HG03135 (cell line): ENCODE measurements at regions not wholly inside any gene's neighbourhood (a gene's known extent, or its start where the extent isn't known, plus 50 kb on each side); places are given as distances from the start of the nearest gene placed in this dataset.
"Not testable (repeated sequence)": the region's sequence is repeated elsewhere in the genome, so short reads cannot be mapped to it uniquely, and the experiment has no call there.

Experiments
- ATAC-seq: cut with Tn5 transposase; IDR thresholded peaks from one replicate; pipeline ENCODE4 v1.9.1; 2021; ENCODE audit warnings: mild to moderate bottlenecking, moderate library complexity; ENCODE audit not compliant: unreplicated experiment

DNA sequence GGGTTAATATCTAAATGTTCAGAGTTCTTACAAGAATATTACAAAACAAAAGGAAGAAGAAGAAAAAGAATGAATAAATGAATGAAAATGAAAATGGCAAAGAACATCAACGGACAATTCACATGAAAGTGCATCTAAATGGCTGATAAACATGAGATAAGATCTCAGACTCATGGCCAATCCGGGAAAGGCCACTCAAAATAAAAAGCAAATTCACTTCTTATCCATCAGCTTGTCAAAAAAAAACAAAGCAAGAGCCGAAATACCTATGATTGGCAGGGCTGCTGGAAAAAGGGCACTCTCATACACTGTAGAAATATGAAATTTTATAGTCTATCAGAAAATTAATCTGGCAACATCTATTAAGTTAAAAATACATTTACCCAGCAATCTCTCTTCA is 103.6 kb upstream of the EDEM3 start:
- no peak for ATAC-seq

DNA sequence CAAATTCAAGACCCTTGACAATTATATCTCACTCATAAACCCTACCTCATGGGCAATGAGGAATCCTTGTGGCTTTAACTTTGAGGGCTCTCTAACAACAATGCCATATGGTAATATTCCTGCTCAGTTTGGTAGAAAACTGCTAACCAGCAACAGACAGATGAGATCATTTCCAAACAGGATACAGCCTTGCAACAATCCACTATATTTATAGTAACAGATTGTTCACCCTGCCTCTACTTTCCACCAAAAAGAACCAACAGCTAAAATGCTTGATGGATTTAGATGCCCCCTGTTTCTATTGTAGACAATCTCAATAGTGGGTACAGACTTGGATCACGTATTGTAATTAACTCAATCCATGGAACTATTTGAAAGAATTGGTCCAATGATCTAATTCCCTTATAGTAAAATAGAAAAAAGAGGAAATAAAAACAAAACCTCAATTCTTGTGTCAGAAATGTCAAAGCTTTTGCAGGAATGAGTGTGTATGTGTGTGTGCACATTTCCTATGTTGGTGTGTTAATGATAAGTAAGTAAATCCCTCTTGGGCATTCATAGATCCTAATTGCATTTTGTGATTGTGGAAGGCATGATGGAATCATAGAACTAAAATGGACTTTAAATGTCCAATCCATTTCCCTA is 100.0 kb upstream of the EDEM3 start:
- no peak for ATAC-seq

DNA sequence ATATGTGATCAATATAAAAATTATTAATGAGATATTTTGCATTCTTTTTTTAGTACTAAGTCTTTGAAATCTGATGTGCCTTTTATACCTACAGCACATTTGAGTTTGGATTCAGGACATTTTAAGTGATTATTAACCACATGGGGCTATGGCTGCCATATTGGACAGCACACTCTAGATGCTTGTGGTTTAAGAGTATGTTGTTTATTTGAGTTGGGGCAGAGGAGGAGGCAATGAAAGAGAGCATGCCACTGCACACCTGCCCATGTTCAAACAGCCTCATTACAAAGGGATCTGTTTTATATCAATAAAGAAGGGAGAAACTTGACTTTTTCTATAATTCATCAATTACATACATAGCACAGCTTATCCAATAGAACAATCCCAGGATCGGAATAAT is 99.4 kb upstream of the EDEM3 start:
- ATAC-seq: no peak

DNA sequence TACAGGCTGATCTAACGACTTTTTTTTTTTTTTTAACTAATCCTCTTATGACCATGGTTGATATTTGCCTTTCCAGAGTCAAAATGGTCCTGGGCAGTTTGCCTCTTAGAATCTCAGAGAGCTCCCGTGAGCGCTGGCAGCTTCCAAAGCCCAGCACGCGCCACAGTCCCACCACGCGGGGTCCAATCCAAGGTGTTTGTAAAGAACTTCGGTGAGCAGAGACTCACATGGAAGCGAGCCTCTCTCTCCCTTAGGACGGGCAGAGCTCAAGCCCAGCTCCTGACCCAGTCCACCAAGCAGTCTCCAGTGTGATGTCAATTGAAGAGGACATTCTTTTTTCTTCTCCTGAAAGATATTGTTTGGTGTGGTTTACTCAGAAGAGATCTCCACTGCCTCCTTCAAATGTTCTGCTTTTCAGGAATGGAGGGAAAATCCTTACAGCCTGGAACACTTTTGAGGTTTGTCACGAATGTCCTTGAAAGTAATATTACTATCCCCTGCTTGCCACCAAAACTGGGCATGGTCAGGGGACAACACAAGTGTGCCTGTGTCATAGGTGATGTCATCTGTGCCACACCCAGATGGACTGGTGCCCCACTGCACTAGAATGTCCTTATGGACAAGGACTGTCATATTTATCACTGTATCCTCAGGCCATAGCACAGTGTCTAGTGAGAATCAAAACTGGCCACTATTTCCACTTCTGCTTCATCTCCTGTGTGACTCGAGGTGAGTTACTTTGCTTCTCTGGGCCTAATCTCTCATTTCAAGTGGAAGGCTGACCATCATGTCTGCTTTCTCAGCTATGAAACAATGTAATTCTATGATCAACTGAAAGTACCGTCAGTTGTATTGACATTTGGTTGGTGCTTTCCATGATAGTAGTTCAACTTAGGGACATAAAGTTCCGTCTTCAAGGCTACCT is 97.4 kb upstream of the EDEM3 start:
- ATAC-seq: no peak

DNA sequence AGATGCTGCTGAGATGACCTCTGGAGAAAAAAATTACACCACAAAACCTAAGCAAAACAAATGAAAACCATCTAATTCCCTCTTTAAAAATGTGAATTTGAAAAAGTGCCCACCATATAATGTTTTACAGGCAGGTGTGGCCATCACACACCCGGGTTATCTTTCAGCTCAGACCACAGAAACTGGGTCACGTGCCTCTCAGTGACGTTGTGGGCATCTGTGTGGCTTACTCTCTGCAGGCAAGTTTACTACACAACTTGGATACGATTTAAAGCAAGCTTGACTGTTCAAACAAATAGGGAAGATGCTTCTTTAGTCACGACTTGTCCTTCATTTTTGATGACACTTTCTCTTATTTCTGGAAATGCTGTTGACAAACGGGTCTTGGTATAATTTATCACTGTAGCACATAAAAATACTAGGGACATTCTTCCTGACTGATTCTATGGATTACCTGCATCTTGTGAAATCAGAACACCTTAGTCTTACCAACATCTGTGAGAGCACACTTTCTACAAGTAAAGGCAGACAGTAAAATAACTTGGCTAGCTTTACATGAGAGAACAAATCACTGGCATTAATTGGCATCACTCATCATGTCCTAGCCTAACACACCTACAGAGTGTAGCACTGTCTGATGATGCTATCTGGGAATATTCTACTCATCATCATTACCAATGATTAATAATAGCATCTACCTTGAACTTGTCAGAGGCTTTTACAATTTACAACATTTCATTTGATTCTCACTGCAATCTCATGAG is 89.3 kb upstream of the EDEM3 start:
- ATAC-seq: peak; percentile 100

DNA sequence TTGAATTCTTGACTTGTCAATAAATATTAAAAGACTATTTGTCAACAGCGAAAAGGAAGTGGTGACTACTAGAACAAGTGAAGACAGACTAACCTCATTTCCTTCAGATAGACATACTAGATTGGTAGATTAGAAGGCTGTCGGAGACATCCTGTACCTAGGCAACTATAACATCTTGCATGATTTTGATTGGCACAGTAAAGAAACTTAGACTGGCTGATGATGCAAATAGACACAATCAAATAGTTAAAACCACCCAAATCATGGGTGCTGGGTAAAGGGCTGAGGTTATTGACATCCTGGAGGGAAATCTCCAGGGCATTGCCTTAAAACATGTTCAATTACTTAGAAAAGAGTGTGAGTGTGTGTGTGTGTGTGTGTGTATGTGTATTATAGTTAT is 85.9 kb upstream of the EDEM3 start:
- no peak for ATAC-seq

DNA sequence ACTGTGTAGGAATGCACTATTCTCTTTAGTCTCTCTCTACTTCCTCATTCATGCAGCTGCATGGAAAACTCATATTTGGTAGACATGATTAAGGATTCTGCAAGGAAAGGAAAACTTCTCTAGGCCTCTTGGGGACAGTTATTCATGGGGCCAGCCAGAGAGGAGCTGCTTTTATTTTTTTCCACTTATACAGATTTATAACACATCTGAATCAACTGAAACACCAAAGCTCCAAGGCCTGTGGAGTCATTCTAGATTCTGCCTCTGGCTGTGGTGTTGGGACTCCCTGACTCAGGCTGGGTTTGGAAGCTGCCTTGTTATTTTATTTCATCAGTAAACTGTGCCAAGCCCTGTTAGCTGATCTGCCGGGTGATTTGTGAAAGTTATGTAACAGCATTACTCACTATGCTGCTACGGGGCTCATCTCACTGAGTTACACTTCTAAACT is 83.9 kb upstream of the EDEM3 start:
- no peak for ATAC-seq

DNA sequence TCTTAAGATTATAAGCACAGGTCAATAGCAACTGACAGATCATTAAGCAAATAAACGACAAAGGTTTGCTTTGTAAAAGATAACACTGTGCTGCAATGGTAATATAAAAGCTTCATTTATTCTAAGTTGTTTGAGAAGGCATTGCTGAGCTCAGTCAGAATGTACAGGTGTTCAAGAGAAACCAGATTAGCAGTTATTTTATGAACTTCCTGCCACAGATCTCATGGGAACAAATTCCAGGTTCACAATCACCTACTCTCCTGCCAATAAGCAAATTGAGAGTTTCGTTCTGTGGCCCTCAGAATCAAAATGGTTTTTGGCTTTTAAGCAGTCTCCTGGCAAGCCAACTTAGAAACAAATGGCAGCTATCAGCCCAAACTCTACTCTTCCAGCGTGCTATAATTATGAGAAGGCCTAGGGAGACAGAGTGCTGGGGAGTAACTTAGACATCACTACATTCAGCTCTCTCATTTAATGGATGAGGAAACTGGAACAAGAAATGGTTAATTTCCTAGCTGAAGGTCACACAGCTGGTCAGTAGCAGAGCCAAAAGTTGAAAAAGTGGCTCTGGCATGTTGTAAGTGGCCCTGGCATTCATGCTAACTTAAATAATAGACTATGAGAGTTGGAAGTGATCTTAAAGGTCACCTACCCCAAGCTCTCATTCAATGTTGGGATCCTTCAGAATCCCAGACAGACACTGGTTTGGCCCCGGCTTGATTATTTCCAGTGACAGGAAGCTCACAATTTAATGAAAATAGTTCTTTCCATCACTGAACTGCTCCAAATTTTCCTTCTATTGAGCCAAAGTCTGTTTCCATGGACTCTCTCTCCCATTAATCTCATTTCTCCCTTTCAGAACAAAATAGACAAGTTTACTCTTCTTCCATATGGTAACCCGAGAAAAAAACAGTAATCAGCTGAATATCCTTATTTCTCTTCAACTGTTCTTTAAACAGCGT is 82.6 kb upstream of the EDEM3 start:
- no peak for ATAC-seq

DNA sequence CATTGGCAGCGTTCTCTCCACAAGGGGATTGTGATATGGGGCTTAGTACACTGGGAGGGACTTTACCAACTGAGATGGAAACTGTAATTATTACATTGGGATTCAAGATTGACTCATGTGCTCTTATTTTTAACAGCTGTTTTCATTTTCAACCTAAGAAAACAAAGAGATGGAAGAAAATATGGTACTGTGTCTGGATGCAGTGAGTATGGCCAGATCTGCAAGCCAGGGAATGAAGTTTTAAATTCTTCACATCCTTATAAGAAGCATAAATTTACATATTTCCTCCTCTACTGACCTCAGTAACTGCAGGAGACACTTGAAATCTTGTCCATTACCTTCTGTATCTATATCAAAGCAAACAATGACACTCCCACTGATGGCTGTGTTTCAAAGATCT is 81.5 kb upstream of the EDEM3 start:
- no peak for ATAC-seq

DNA sequence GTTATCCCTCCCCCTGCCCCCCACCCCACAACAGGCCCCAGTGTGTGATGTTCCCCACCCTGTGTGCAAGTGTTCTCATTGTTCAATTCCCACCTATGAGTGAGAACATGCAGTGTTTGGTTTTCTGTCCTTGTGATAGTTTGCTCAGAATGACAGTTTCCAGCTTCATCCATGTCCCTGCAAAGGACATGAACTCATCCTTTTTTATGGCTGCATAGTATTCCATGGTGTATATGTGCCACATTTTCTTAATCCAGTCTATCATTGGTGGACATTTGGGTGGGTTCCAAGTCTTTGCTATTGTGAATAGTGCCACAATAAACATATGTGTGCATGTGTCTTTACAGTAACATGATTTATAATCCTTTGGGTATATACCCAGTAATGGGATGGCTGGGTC is 79.3 kb upstream of the EDEM3 start:
- ATAC-seq: not testable (repeated sequence)

DNA sequence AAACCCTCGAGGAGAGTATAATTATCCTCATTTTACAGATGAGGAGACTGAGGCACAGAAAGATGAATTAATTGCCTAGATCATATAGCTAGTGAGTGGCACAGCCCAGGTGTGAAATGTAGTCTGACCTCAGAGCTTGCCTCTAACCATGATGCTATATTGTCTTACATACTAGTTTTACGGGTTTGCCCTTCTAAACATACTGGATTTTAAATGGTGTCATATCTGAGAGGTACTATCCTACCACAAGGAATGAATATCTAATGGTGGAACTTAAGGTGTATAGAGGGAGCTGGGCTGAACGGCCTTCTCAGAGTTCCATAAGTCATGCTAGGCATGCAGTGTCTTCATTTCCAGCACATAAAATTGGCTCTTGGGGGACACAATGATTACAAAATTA is 77.9 kb upstream of the EDEM3 start:
- no peak for ATAC-seq

DNA sequence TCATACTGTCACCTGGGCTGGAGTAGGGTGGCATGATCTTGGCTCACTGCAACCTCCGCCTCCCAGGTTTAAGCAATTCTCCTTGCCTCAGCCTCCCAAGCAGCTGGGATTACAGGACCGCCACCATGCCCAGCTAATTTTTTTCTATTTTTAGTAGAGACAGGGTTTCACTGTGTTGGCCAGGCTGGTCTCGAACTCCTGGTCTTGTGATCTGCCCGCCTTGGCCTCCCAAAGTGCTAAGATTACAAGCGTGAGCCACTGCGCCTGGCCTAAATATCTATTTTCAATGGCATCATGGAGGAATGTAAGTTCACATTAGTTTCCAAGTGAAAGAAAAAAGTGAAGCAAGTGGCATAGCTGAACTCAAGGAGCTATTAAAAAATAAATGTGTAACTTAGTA is 74.8 kb upstream of the EDEM3 start:
- not testable (repeated sequence) for ATAC-seq

DNA sequence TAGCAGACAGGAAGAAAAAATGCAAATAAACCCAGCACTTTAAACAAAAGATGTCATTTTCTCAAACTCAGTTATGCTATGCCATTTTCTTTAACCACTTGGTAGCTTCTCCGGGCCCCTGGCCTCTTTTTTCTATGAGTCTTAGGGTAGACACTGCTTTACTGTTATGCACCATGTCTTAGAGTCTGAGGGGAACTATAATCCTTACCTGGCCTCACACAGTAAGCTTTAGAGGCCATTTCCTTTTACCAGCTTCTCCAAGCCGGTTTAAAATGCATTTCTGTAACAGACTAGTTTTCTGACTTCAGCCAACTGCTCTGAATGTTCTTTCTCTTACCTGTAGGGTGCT is 73.7 kb upstream of the EDEM3 start:
- no peak for ATAC-seq

DNA sequence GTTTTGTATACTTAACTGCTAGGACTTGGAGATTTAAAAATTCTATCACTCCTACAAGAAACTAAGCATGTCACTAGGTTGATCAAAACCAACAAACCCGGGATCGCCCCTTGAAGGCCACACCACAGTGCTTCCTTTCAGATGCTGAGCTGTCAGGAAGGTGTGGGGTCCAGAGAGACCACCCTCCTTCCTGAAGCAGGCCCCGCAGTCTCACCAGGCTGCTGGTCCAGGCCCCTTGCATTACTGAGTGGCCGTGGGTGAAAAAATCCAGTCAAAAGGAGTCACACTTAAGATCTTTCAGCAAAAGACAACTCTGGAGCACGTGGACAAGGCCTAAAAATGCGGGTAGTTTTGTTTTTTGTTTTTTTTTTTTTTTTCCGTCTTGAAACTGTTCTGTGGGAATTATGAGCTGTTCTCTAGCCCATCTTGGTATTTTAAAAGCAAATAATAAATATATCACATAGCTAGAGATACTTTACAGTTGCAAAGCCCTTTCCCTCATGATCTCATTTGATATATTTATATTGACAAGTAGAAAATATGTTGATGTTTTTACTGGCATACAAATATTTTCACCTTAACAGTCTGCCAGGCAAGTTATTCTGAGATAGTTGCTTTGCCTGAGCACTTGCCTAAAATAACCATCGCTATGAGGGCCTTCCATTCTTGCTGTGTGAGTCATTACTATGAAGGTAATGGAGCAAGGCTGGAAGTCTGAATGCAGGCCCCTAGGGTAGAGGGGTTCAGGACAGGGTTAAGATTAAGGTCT is 73.1 kb upstream of the EDEM3 start:
- ATAC-seq: no peak

DNA sequence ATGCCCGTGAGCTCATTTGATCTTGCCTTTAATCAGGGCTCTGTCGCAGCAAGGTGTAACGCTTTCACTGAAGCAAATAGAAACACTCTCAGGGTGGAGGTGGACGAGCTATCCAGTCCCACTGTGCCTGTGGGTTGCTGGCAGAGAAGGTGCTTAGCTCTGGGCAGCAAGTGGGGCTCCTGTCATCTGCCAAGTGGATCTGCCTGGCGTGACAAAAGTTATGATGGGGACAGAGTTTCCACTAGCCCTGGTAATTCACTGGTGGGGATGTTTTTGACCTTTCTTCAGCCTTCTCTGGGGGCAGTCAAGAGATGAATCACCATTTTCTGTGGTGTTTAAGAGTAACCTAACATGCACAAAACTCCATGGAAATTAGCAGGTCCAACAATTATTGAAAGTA is 71.3 kb upstream of the EDEM3 start:
- no peak for ATAC-seq

DNA sequence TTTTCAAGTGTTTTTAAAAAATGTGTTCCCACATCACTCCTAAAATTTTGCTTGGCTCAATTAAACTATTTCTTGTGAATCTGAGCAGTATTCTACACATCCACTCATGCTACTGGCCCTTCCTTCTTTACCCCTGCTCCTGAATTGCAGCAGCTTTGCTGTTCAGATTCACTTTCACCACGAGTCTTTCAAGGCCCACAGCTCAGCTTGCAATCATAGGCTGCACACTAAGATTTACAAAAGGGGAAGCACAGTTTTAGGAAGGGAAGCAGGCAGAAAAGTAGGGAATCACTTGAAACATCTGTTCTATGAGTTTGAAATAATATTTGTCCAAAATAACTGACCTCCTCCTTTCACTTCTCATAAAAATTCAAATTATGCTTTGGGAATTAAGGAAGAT is 70.9 kb upstream of the EDEM3 start:
- no peak for ATAC-seq

DNA sequence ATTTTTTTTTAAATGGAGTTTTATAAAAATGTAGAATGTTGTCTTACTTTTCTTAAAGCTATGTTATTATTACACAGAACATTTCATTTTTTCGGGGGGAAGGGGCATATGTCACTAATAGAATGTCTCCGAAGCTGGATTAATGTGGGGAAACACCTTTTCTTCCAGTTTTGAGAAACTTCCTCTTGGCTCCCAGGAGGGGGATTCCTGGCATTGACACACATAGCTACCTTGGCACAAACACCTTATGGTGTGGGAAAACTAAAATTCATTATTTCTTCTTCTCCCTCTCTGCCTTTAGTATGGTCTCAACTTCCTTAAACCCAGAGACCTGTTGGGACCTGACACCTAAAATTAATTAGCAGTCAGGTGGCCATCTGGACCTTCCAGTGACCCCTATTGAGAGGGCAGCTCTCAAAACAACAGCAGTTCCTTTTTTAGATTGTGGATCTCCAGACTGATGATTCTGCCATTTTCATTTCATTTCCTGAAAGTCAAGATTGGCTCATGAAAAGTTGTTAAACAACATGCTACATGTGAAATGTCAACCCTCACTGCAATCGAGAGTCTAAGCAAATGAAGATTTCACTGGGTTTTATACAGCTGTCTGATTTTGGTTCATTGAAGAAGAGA is 70.1 kb upstream of the EDEM3 start:
- ATAC-seq: no peak

DNA sequence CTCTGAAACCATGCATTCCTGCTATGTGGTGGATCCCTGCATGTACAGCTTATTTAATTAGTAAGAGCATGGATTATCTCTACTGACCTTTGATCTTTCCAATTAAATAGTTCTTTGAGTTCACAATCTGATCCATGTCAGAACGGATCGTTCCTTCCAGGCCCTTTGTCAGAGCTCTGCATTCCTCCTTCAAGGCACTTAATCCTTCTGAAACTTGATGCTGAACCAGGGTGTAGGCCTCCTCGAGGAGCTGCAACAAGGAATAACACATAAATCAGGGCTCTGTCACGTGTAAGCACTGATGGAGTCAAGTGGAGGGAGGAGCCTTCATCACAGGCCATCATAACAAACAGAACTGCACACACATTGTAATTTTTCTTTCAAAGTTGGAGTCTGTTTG is 68.4 kb upstream of the EDEM3 start:
- ATAC-seq: no peak

DNA sequence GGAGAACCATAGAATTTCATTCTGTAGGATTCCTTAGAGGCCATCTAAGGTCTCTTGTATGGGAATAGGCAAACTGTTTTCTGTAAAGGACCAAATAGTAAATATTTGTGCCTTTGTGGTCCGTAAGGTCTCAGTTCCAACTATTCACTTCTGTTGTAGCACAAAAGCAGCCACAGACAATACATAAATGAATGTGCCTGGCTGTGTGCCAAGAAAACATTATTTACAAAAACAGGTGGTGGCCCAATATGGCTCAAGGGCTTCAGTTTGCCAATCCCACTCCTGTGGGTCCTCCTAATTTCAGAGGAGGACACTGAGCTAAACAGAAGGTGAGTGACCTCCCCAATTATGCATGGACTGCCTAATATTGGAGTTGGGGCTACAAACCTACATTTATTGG is 67.6 kb upstream of the EDEM3 start:
- ATAC-seq: no peak
